Heart left ventricle (tissue), 16 donors: ENCODE measurements at regions not wholly inside any gene's neighbourhood (a gene's known extent, or its start where the extent isn't known, plus 50 kb on each side); places are given as distances from the start of the nearest gene placed in this dataset.
"Not testable (repeated sequence)": the region's sequence is repeated elsewhere in the genome, so short reads cannot be mapped to it uniquely, and the experiment has no call there.

Experiments
- ATAC-seq, 4 donors: fragments of 200-7000 bp; cut with Tn5 transposase; one replicate each; pipeline ENCODE4 v1.9.1; 2020 to 2022; ENCODE audit warnings: moderate library complexity in 4 of 4, mild to moderate bottlenecking in 3 of 4, moderate number of reproducible peaks in 1 of 4
- DNase-seq, 5 donors: peaks; one replicate each; pipeline ENCODE4 v3.0.0-alpha.2; 2020
- H3K27ac ChIP-seq, 12 donors: fragments of 200-600 bp; sonication (generic) in 4 of 12; one replicate each; pipeline versions ENCODE4 v1.5.0 to v1.8.0; 2016 to 2022; ENCODE audit warnings: mild to moderate bottlenecking in 2 of 12
- H3K27me3 ChIP-seq, 9 donors: fragments of 200-600 bp; sonication (generic) in 2 of 9; one replicate each; pipeline versions ENCODE4 v1.5.1 to v1.8.0; 2016 to 2022; ENCODE audit warnings: mild to moderate bottlenecking in 3 of 9
- H3K36me3 ChIP-seq, 9 donors: fragments of 200-600 bp; sonication (generic) in 2 of 9; one replicate each; pipeline versions ENCODE4 v1.5.0 to v1.8.0; 2018 to 2022; ENCODE audit warnings: mild to moderate bottlenecking in 2 of 9
- H3K4me1 ChIP-seq, 12 donors: fragments of 200-600 bp; sonication (generic) in 4 of 12; one replicate each; pipeline versions ENCODE4 v1.5.0 to v1.8.0; 2016 to 2022; ENCODE audit warnings: mild to moderate bottlenecking in 3 of 12
- H3K4me3 ChIP-seq, 12 donors: fragments of 200-600 bp; sonication (generic) in 4 of 12; one replicate each; pipeline versions ENCODE4 v1.5.0 to v1.8.0; 2017 to 2022; ENCODE audit warnings: mild to moderate bottlenecking in 9 of 12, moderate library complexity in 4 of 12
- H3K9me3 ChIP-seq, 12 donors: fragments of 200-600 bp; sonication (generic) in 4 of 12; one replicate each; pipeline versions ENCODE4 v1.5.0 to v1.8.0; 2016 to 2022; ENCODE audit warnings: mild to moderate bottlenecking in 1 of 12
- CTCF ChIP-seq, 12 donors: fragments of 200-600 bp; sonication (generic) in 4 of 12; IDR thresholded peaks; one replicate each; pipeline versions ENCODE4 v1.5.0 to v1.8.0; 2018 to 2022; ENCODE audit warnings: antibody characterized with exemption in 12 of 12, mild to moderate bottlenecking in 5 of 12
- POLR2A ChIP-seq, 2 donors: fragments of 450-650 bp; IDR thresholded peaks; one replicate each; pipeline ENCODE4 v1.6.1; 2017; ENCODE audit warnings: antibody characterized with exemption in 2 of 2, mild to moderate bottlenecking in 2 of 2, moderate library complexity in 2 of 2
- WGBS, 4 donors: extraction: QIAGEN DNeasy Blood & Tissue Kit in 2 of 4; methylation state at CpG; one replicate each; pipeline versions ENCODE4 v1.1.5 to v1.1.7; 2013 to 2018; 5-methylcytosine and 5-hydroxymethylcytosine counted together
- intact Hi-C, 10 donors: fragments of 100-400 bp; cut with DNase I; formaldehyde crosslinking; loops; one replicate each; pipeline versions ENCODE4 v1.11.1 to v1.14.2; 2022
- donor health status: ischemic (EF 13 %, LVEDD 7.1; RV severe dilation, severe dysfunction).
- donor health status: healthy with polysubstance abuse.
- donor health status: DM: no; HTN: yes; CAD: no.
- donor health status: DM: no; HTN: no; CAD: no.
- donor health status: ischemic (EF 25% LVEDD 6.9; RV normal size, moderate dysfunction).
- donor health status: ischemic (EF 25% LVEDD 5.7; RV mildly dilated, moderate dysfunction).
- donor health status: healthy.
- donor health status: DM: yes; HTN: yes; CAD: no.
- donor health status: ischemic (EF 35%, LVEDD 5.7; RV mildly dilated, moderate dysfunction).
- donor health status: nonischemic (EF 11% LVEDD 7.7; RV severe dilation, severe dysfunction).
- donor health status: DM: yes; HTN: yes; CAD: no.
- donor health status: PGD.
- donor health status: ischemic (EF 29% LVEDD 5.4; RV normal size, mild dysfunction).
- donor health status: nonischemic (EF 23%, LVEDD 6.1; RV moderate dilation, normal function).

- Histone ChIP-seq H3K9me3 (no peaks in the 10 kb centered on the region), H3K4me1 (no peaks in the 10 kb centered on the region), H3K27ac (no peak overlapping the region), H3K4me3 (no peak overlapping the region), H3K27me3 (no peaks in the 10 kb centered on the region), H3K36me3 (no peaks in the 10 kb centered on the region)
- no peak for TF ChIP-seq CTCF (IDR thresholded peaks at IDR 0.05)
- TF ChIP-seq POLR2A (IDR thresholded peaks at IDR 0.05): no peak
- DNase-seq (no peak), ATAC-seq (no peak)
- WGBS, 4 donors: 47 to 69% (median 58%) methylated on average over 2 of the region's 2 CpGs
- intact Hi-C loops: no loop called here
Observed at GRCh38 chr5:62814991-62815390, 236.4 kb downstream of the LRRC70 start.

- H3K9me3 ChIP-seq: peaks cover 0 to 3% (median 0%) of the 10 kb centered on the region in 12 donors
- ATAC-seq (no peak), DNase-seq (no peak)
- H3K27ac ChIP-seq: no peak overlapping the region
- TF ChIP-seq CTCF (IDR thresholded peaks at IDR 0.05) (no peak), POLR2A (IDR thresholded peaks at IDR 0.05) (no peak)
- H3K27me3 ChIP-seq: no peaks in the 10 kb centered on the region
- no peaks in the 10 kb centered on the region for H3K36me3 ChIP-seq
- no peak overlapping the region for H3K4me3 ChIP-seq
- no peaks in the 10 kb centered on the region for H3K4me1 ChIP-seq
- intact Hi-C loops: no loop called here
- 50 to 53% (median 51%) methylated on average over 6 of the region's 6 CpGs for WGBS, 4 donors
Observed at GRCh38 chr5:62812621-62813255, 234.1 kb downstream of the LRRC70 start.

- DNase-seq, intact Hi-C loops, H3K4me1 ChIP-seq, H3K27ac ChIP-seq, H3K27me3 ChIP-seq, H3K9me3 ChIP-seq, H3K36me3 ChIP-seq, ATAC-seq: not testable (repeated sequence)
- peak overlapping the region in 1 of 12 donors; percentile 13 for H3K4me3 ChIP-seq
- WGBS, 4 donors: 79 to 91% (median 82%) methylated on average over 11 to 13 of the region's 13 CpGs
Observed at GRCh38 chr5:62804819-62805218, 226.2 kb downstream of the LRRC70 start.

- no peak for ATAC-seq
- Histone ChIP-seq H3K27me3 (no peaks in the 10 kb centered on the region), H3K36me3 (no peaks in the 10 kb centered on the region), H3K4me3 (no peak overlapping the region), H3K27ac (no peak overlapping the region), H3K9me3 (peaks cover 0 to 29% (median 7%) of the 10 kb centered on the region in 12 donors), H3K4me1 (no peaks in the 10 kb centered on the region)
- DNase-seq: no peak
- intact Hi-C loops: no loop called here
- TF ChIP-seq POLR2A (IDR thresholded peaks at IDR 0.05) (no peak), CTCF (IDR thresholded peaks at IDR 0.05) (no peak)
Observed at GRCh38 chr5:62795926-62796325, 217.3 kb downstream of the LRRC70 start.

GRCh38 chr5:62794456-62794855, 215.8 kb downstream of the LRRC70 start:
- peaks cover 0 to 29% (median 7%) of the 10 kb centered on the region in 12 donors for H3K9me3 ChIP-seq
- no peaks in the 10 kb centered on the region for H3K27me3 ChIP-seq
- intact Hi-C loops: no loop called here
- no peaks in the 10 kb centered on the region for H3K4me1 ChIP-seq
- no peak for DNase-seq
- H3K36me3 ChIP-seq: no peaks in the 10 kb centered on the region
- TF ChIP-seq CTCF (IDR thresholded peaks at IDR 0.05) (no peak), POLR2A (IDR thresholded peaks at IDR 0.05) (no peak)
- no peak overlapping the region for H3K27ac ChIP-seq
- no peak for ATAC-seq
- WGBS, 4 donors: 58 to 67% (median 62%) methylated on average over 4 of the region's 4 CpGs
- no peak overlapping the region for H3K4me3 ChIP-seq
